SK-N-SH treated with all-trans-retinoic acid at 6 μM for 48 hours (cell line): ENCODE measurements at regions not wholly inside any gene's neighbourhood (a gene's known extent, or its start where the extent isn't known, plus 50 kb on each side); places are given as distances from the start of the nearest gene placed in this dataset.

ENCODE experiments used
- RARB ChIP-seq: fragments of 250-450 bp; sonication (Bioruptor Pico); IDR thresholded peaks from 2 replicates; pipeline ENCODE4 v1.8.0; 2021; ENCODE audit warnings: mild to moderate bottlenecking, moderate library complexity
- ZNF8 ChIP-seq: fragments of 450-650 bp; formaldehyde crosslinking; IDR thresholded peaks from 2 replicates; pipeline ENCODE4 v1.5.0; 2020; ENCODE audit warnings: mild to moderate bottlenecking, moderate library complexity
- TF ChIP-seq, protein P1 (sequence below): fragments of 250-450 bp; sonication (Bioruptor Pico); IDR thresholded peaks from 2 replicates; pipeline ENCODE4 v1.8.0; 2020; ENCODE audit warnings: mild to moderate bottlenecking, moderate library complexity, borderline replicate concordance

DNA sequence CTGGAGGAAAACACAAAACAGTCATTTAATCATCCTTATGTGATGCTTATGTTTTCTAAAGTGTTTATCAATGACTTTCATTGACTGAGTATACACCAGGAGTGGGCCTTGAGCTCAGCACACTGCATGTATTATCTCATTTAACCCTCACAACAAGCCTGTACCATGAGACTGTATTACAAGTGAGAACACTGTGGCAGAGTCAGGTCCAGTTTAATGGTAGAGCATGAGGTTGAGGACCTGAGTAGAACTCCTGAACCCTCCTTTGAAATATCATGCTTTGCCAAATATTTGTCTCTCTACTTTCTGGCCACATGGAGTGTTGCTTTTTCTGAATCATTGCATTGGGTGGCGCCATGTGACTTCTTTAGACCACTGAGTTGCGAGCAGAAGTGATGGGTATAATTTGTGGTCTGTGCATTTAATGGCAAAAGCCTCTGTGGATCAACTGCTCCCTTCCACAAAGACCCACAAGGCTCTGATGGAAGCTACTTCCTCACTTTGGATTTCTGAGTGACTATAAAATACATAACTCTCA is 65.0 kb upstream of the SIRPG start:
- TF ChIP-seq RARB (CRISPR knock-in tag) (no peak), ZNF8 (no peak)
- TF ChIP-seq, protein P1, sequence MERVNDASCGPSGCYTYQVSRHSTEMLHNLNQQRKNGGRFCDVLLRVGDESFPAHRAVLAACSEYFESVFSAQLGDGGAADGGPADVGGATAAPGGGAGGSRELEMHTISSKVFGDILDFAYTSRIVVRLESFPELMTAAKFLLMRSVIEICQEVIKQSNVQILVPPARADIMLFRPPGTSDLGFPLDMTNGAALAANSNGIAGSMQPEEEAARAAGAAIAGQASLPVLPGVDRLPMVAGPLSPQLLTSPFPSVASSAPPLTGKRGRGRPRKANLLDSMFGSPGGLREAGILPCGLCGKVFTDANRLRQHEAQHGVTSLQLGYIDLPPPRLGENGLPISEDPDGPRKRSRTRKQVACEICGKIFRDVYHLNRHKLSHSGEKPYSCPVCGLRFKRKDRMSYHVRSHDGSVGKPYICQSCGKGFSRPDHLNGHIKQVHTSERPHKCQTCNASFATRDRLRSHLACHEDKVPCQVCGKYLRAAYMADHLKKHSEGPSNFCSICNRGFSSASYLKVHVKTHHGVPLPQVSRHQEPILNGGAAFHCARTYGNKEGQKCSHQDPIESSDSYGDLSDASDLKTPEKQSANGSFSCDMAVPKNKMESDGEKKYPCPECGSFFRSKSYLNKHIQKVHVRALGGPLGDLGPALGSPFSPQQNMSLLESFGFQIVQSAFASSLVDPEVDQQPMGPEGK (CRISPR knock-in tag): no peak
